Keratinocyte (primary cell): ENCODE measurements at regions not wholly inside any gene's neighbourhood (a gene's known extent, or its start where the extent isn't known, plus 50 kb on each side); places are given as distances from the start of the nearest gene placed in this dataset.

Experiments
- DNase-seq: peaks from one replicate; pipeline ENCODE4 v3.0.0-alpha.2; 2011; ENCODE audit warnings: low read depth, missing footprints, low spot score
- FAIRE-seq: peaks from 2 replicates; lab custom pipeline; 2011; peaks lifted over from hg19 to GRCh38; lab: Jason Lieb, UNC
- H2AFZ ChIP-seq: 2 replicates; pipeline ENCODE4 v1.6.0; 2012; ENCODE audit warnings: low read length, control low read depth, inconsistent platforms; ENCODE audit not compliant: control insufficient read depth
- H3K27ac ChIP-seq: 2 replicates; pipeline ENCODE4 v1.5.1; 2011; ENCODE audit warnings: low read length; ENCODE audit not compliant: control insufficient read depth, insufficient read depth
- H3K27me3 ChIP-seq: 3 replicates; pipeline ENCODE4 v1.6.0; 2011; ENCODE audit warnings: low read length; ENCODE audit not compliant: control insufficient read depth, insufficient read depth; ENCODE audit errors: extremely low read depth
- H3K36me3 ChIP-seq, 2 experiments: 2 replicates in 1 of 2; 3 replicates in 1 of 2; pipeline ENCODE4 v1.5.1; 2011; ENCODE audit warnings: low read length in 2 of 2, mild to moderate bottlenecking in 1 of 2; ENCODE audit not compliant: control insufficient read depth in 2 of 2, insufficient read depth in 2 of 2; ENCODE audit errors: extremely low read depth in 1 of 2
- H3K4me1 ChIP-seq: 3 replicates; pipeline ENCODE4 v1.5.1; 2011; ENCODE audit warnings: low read length; ENCODE audit not compliant: control insufficient read depth, insufficient read depth; ENCODE audit errors: extremely low read depth
- H3K4me2 ChIP-seq: 3 replicates; pipeline ENCODE4 v1.6.0; 2011; ENCODE audit warnings: low read depth, low read length; ENCODE audit not compliant: control insufficient read depth, insufficient read depth; ENCODE audit errors: extremely low read depth
- H3K4me3 ChIP-seq, 3 experiments: fragments of 200-600 bp in 1 of 3; sonication (generic) in 1 of 3; 2 replicates in 2 of 3; 3 replicates in 1 of 3; pipeline ENCODE4 v1.5.1; 2011 to 2016; ENCODE audit warnings: low read length in 3 of 3, mild to moderate bottlenecking in 3 of 3, control low read depth in 2 of 3, inconsistent platforms in 1 of 3, low read depth in 1 of 3, mixed read lengths in 1 of 3, mixed run types in 1 of 3, moderate library complexity in 1 of 3; ENCODE audit not compliant: control insufficient read depth in 2 of 3, insufficient read depth in 2 of 3; ENCODE audit errors: extremely low read depth in 1 of 3
- H3K79me2 ChIP-seq: 2 replicates; pipeline ENCODE4 v1.6.0; 2012; ENCODE audit warnings: low read length; ENCODE audit not compliant: control insufficient read depth, insufficient read depth
- H3K9ac ChIP-seq: 3 replicates; pipeline ENCODE4 v1.6.0; 2011; ENCODE audit warnings: low read length; ENCODE audit not compliant: control insufficient read depth, insufficient read depth; ENCODE audit errors: extremely low read depth
- H3K9me1 ChIP-seq: 3 replicates; pipeline ENCODE4 v1.6.0; 2011; ENCODE audit warnings: low read length; ENCODE audit not compliant: control insufficient read depth, insufficient read depth; ENCODE audit errors: extremely low read depth
- H3K9me3 ChIP-seq: 2 replicates; pipeline ENCODE4 v1.5.1; 2012; ENCODE audit warnings: low read depth, low read length; ENCODE audit not compliant: control insufficient read depth
- H4K20me1 ChIP-seq: 3 replicates; pipeline ENCODE4 v1.6.0; 2011; ENCODE audit warnings: low read length; ENCODE audit not compliant: control insufficient read depth, insufficient read depth; ENCODE audit errors: extremely low read depth
- EZH2 ChIP-seq: IDR thresholded peaks from one replicate; pipeline ENCODE4 v1.6.1; 2012; ENCODE audit warnings: inconsistent platforms, mild to moderate bottlenecking, low read length, moderate library complexity
- dilution Hi-C: fragments of 300-500 bp; cut with MboI; formaldehyde crosslinking; loops from one replicate; pipeline ENCODE4 v1.7.0; 2020; ENCODE audit warnings: low sequenced_read_pairs; ENCODE audit not compliant: extremely low pct_ligation_motif_present
- TF ChIP-seq, protein P1 (sequence below), 3 experiments: IDR thresholded peaks in 1 of 3; conservative IDR thresholded peaks in 1 of 3; optimal IDR thresholded peaks in 1 of 3; 2 replicates in 2 of 3; 3 replicates in 1 of 3; pipeline versions ENCODE3 to v1.5.1; 2011; ENCODE audit warnings: low read length in 3 of 3, mild to moderate bottlenecking in 3 of 3, moderate library complexity in 2 of 3, control low read depth in 1 of 3, inconsistent platforms in 1 of 3; ENCODE audit not compliant: insufficient read depth in 2 of 3; ENCODE audit errors: extremely low read depth in 1 of 3

DNA sequence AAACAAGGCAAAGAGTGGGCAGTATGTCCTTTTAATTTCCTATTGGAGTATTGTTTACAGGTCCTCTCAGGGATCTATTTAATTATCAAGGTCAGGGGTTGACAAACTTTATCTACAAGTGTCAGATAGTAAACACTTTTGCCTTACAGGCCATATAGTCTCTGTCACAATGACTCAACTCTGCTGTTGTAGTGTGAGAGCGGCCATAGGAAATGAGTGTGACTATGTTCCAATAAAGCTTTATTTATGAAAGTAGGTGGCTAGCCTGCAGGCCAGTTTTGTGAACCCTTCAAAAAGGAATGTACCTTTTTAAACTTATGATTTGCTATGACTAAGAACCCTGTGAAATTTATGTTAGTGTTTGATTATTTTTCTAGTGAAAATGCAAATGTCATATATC lies 156.1 kb downstream of the GPAT3 start:
- Histone ChIP-seq H3K27ac (no peak overlapping the region), H4K20me1 (no peaks in the 10 kb centered on the region), H3K9me3 (no peaks in the 10 kb centered on the region), H3K4me3 (no peak overlapping the region), H3K9me1 (no peaks in the 10 kb centered on the region), H3K79me2 (no peaks in the 10 kb centered on the region), H3K36me3 (no peaks in the 10 kb centered on the region), H3K4me2 (no peak overlapping the region), H3K27me3 (no peaks in the 10 kb centered on the region), H3K9ac (no peak overlapping the region), H3K4me1 (peaks cover 5% of the 10 kb centered on the region), H2AFZ (no peak overlapping the region)
- dilution Hi-C loops = no loop called here
- DNase-seq (no peak), FAIRE-seq (peak; percentile 39)
- TF ChIP-seq EZH2 = no peak
- TF ChIP-seq, protein P1, sequence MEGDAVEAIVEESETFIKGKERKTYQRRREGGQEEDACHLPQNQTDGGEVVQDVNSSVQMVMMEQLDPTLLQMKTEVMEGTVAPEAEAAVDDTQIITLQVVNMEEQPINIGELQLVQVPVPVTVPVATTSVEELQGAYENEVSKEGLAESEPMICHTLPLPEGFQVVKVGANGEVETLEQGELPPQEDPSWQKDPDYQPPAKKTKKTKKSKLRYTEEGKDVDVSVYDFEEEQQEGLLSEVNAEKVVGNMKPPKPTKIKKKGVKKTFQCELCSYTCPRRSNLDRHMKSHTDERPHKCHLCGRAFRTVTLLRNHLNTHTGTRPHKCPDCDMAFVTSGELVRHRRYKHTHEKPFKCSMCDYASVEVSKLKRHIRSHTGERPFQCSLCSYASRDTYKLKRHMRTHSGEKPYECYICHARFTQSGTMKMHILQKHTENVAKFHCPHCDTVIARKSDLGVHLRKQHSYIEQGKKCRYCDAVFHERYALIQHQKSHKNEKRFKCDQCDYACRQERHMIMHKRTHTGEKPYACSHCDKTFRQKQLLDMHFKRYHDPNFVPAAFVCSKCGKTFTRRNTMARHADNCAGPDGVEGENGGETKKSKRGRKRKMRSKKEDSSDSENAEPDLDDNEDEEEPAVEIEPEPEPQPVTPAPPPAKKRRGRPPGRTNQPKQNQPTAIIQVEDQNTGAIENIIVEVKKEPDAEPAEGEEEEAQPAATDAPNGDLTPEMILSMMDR (optimal IDR thresholded peaks at IDR 0.05 in 1 of 3, IDR thresholded peaks at IDR 0.05 in 1 of 3, conservative IDR thresholded peaks at IDR 0.05 in 1 of 3; ENCODE audit: extremely low read depth in 1 of 3, insufficient read depth in 2 of 3, low read length in 3 of 3) = no peak

DNA sequence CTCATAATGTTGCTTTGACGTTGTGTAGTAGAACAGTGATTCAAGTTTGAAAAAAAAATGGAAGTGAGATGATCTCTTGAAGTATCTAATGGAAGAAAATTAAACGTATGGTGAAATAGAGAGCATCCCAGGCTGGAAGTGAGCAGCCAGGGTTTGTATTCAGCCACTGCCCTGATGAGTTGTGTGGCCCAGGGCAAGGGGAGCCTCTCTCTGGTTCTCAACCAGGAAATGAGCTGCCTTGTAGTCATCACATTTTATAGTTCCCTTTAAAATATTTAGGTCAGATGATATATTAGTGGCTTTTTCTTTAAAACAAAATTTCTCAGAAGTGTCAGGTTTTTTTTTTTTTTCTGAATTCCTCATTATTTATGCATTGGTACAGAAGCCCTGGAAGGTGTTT lies 150.3 kb downstream of the GPAT3 start:
- dilution Hi-C loops = no loop called here
- Histone ChIP-seq H2AFZ (no peak overlapping the region), H3K9ac (no peak overlapping the region), H3K36me3 (no peaks in the 10 kb centered on the region), H4K20me1 (no peaks in the 10 kb centered on the region), H3K4me3 (no peak overlapping the region), H3K27me3 (no peaks in the 10 kb centered on the region), H3K9me3 (no peaks in the 10 kb centered on the region), H3K4me1 (peaks cover 11% of the 10 kb centered on the region), H3K27ac (no peak overlapping the region), H3K79me2 (no peaks in the 10 kb centered on the region), H3K9me1 (no peaks in the 10 kb centered on the region), H3K4me2 (peak overlapping the region; percentile 28)
- DNase-seq (peak; percentile 21), FAIRE-seq (peak; percentile 74)
- TF ChIP-seq EZH2 = no peak
- TF ChIP-seq, protein P1 (optimal IDR thresholded peaks at IDR 0.05 in 1 of 3, IDR thresholded peaks at IDR 0.05 in 1 of 3, conservative IDR thresholded peaks at IDR 0.05 in 1 of 3; ENCODE audit: extremely low read depth in 1 of 3, insufficient read depth in 2 of 3, low read length in 3 of 3) = no peak
